ENCODE measurements at regions not wholly inside any gene's neighbourhood (a gene's known extent, or its start where the extent isn't known, plus 50 kb on each side); places are given as distances from the start of the nearest gene placed in this dataset.
A peak's percentile ranks its signal among the peaks of the same experiment; 100 is the strongest.
"Not testable (repeated sequence)": the region's sequence is repeated elsewhere in the genome, so short reads cannot be mapped to it uniquely, and the experiment has no call there.

GRCh38 chr10:45122180-45122860 lies 121.6 kb downstream of the ZNF22 start:
- not testable (repeated sequence) for DNase-seq

GRCh38 chr10:45135443-45136198 lies 134.9 kb downstream of the ZNF22 start:
- DNase-seq, result peak; percentile 1

- no peak for DNase-seq
Observed at GRCh38 chr10:45136256-45136655, 135.5 kb downstream of the ZNF22 start.

- DNase-seq, result no peak
Observed at GRCh38 chr10:45144326-45145070, 143.8 kb downstream of the ZNF22 start.

- DNase-seq, result not testable (repeated sequence)
Observed at GRCh38 chr10:45145143-45145542, 144.4 kb downstream of the ZNF22 start.

- DNase-seq, result no peak
Observed at GRCh38 chr10:45147000-45147399, 146.3 kb downstream of the ZNF22 start.

- no peak for DNase-seq
Observed at GRCh38 chr10:45150997-45151396, 150.3 kb downstream of the ZNF22 start.

- DNase-seq, result no peak
Observed at GRCh38 chr10:45151467-45152214, 150.9 kb downstream of the ZNF22 start.

- DNase-seq, result no peak
Observed at GRCh38 chr10:45152726-45153125, 152.0 kb downstream of the ZNF22 start.

GRCh38 chr10:45154502-45154901 lies 153.8 kb downstream of the ZNF22 start:
- DNase-seq, result no peak

GRCh38 chr10:45155784-45156183 lies 155.1 kb downstream of the ZNF22 start:
- no peak for DNase-seq

- no peak for DNase-seq
Observed at GRCh38 chr10:45160271-45160670, 155.1 kb downstream of the OR13A1 start.

GRCh38 chr10:45163315-45163975 lies 152.0 kb downstream of the OR13A1 start:
- DNase-seq, result no peak

GRCh38 chr10:45175520-45176118 lies 139.8 kb downstream of the OR13A1 start:
- not testable (repeated sequence) for DNase-seq

- DNase-seq, result no peak
Observed at GRCh38 chr10:45179691-45180090, 135.7 kb downstream of the OR13A1 start.

GRCh38 chr10:45180507-45180906 lies 134.9 kb downstream of the OR13A1 start:
- DNase-seq, result no peak

GRCh38 chr10:45180946-45181875 lies 134.2 kb downstream of the OR13A1 start:
- DNase-seq, result no peak

GRCh38 chr10:45183174-45183573 lies 132.2 kb downstream of the OR13A1 start:
- no peak for DNase-seq

- DNase-seq, result no peak
Observed at GRCh38 chr10:45197816-45198485, 117.5 kb downstream of the OR13A1 start.
